Left lung (tissue), 4 donors: ENCODE measurements at regions not wholly inside any gene's neighbourhood (a gene's known extent, or its start where the extent isn't known, plus 50 kb on each side); places are given as distances from the start of the nearest gene placed in this dataset.
A peak's percentile ranks its signal among the peaks of the same experiment; 100 is the strongest.
"Not testable (repeated sequence)": the region's sequence is repeated elsewhere in the genome, so short reads cannot be mapped to it uniquely, and the experiment has no call there.

Experiments used
- ATAC-seq: fragments of 200-7000 bp; cut with Tn5 transposase; one replicate; pipeline ENCODE4 v1.9.1; 2020; ENCODE audit warnings: moderate library complexity
- DNase-seq, 4 donors: peaks; one replicate each; pipeline ENCODE4 v3.0.0-alpha.2; 2013 to 2020
- H3K27ac ChIP-seq, 2 donors: fragments of 200-600 bp; sonication (generic) in 1 of 2; one replicate each; pipeline versions ENCODE4 v1.5.0 to v1.8.0; 2020 to 2021
- H3K27me3 ChIP-seq, 2 donors: fragments of 200-600 bp; sonication (generic) in 1 of 2; one replicate each; pipeline versions ENCODE4 v1.5.0 to v1.8.0; 2020 to 2021
- H3K36me3 ChIP-seq, 2 donors: fragments of 200-600 bp; sonication (generic) in 1 of 2; one replicate each; pipeline versions ENCODE4 v1.5.0 to v1.8.0; 2020 to 2021
- H3K4me1 ChIP-seq, 2 donors: fragments of 200-600 bp; one replicate each; pipeline ENCODE4 v1.8.0; 2021
- H3K4me3 ChIP-seq, 2 donors: fragments of 200-600 bp; sonication (generic) in 1 of 2; one replicate each; pipeline versions ENCODE4 v1.5.0 to v1.8.0; 2020 to 2021; ENCODE audit warnings: mild to moderate bottlenecking in 1 of 2
- H3K9me3 ChIP-seq, 2 donors: fragments of 200-600 bp; sonication (generic) in 1 of 2; one replicate each; pipeline versions ENCODE4 v1.5.0 to v1.8.0; 2020 to 2021
- CTCF ChIP-seq, 2 donors: fragments of 200-600 bp; sonication (generic) in 1 of 2; IDR thresholded peaks; one replicate each; pipeline versions ENCODE4 v1.5.0 to v1.8.0; 2021; ENCODE audit warnings: antibody characterized with exemption in 2 of 2
- intact Hi-C, 2 donors: fragments of 100-400 bp; cut with DNase I; formaldehyde crosslinking; loops; one replicate each; pipeline versions ENCODE4 v1.11.2 to v1.14.2; 2022
- donor health status: DM: no; HTN: yes; CAD: no.
- donor health status: DM: no; HTN: no; CAD: no.

GRCh38 chr1:98113811-98114210 lies 193.0 kb upstream of the DPYD start:
- Histone ChIP-seq H3K4me1 (no peaks in the 10 kb centered on the region), H3K27me3 (no peaks in the 10 kb centered on the region), H3K27ac (no peak overlapping the region), H3K4me3 (no peak overlapping the region), H3K9me3 (no peaks in the 10 kb centered on the region), H3K36me3 (no peaks in the 10 kb centered on the region)
- no peak for TF ChIP-seq CTCF (IDR thresholded peaks at IDR 0.05)
- ATAC-seq (no peak), DNase-seq (no peak)
- intact Hi-C loops = no loop called here

GRCh38 chr1:98112626-98113025 lies 191.8 kb upstream of the DPYD start:
- Histone ChIP-seq H3K36me3 (no peaks in the 10 kb centered on the region), H3K27me3 (no peaks in the 10 kb centered on the region), H3K9me3 (peaks cover 0 to 8% of the 10 kb centered on the region in 2 donors), H3K4me1 (no peaks in the 10 kb centered on the region), H3K27ac (no peak overlapping the region), H3K4me3 (no peak overlapping the region)
- DNase-seq = no peak
- intact Hi-C loops = no loop called here
- TF ChIP-seq CTCF (IDR thresholded peaks at IDR 0.05) = no peak
- ATAC-seq = no peak

GRCh38 chr1:98110674-98111073 lies 189.8 kb upstream of the DPYD start:
- no peaks in the 10 kb centered on the region for H3K27me3 ChIP-seq
- no peak for TF ChIP-seq CTCF (IDR thresholded peaks at IDR 0.05)
- H3K4me3 ChIP-seq = no peak overlapping the region
- no peak overlapping the region for H3K27ac ChIP-seq
- DNase-seq (no peak), ATAC-seq (no peak)
- intact Hi-C loops = no loop called here
- H3K36me3 ChIP-seq = no peaks in the 10 kb centered on the region
- H3K9me3 ChIP-seq = peaks cover 0 to 23% of the 10 kb centered on the region in 2 donors
- no peaks in the 10 kb centered on the region for H3K4me1 ChIP-seq

GRCh38 chr1:98108378-98108777 lies 187.5 kb upstream of the DPYD start:
- H3K27me3 ChIP-seq, ATAC-seq, H3K4me1 ChIP-seq, intact Hi-C loops, DNase-seq, H3K36me3 ChIP-seq, H3K4me3 ChIP-seq, H3K27ac ChIP-seq: not testable (repeated sequence)
- H3K9me3 ChIP-seq = peaks cover 0 to 23% of the 10 kb centered on the region in 2 donors

- DNase-seq (no peak), ATAC-seq (no peak)
- Histone ChIP-seq H3K36me3 (no peaks in the 10 kb centered on the region), H3K4me1 (no peaks in the 10 kb centered on the region), H3K4me3 (no peak overlapping the region), H3K27ac (no peak overlapping the region), H3K9me3 (peaks cover 0 to 23% of the 10 kb centered on the region in 2 donors), H3K27me3 (no peaks in the 10 kb centered on the region)
- TF ChIP-seq CTCF (IDR thresholded peaks at IDR 0.05) = no peak
- intact Hi-C loops = no loop called here
Measured at GRCh38 chr1:98107256-98107655, 186.4 kb upstream of the DPYD start.

GRCh38 chr1:98104289-98104688 lies 183.5 kb upstream of the DPYD start:
- ATAC-seq = no peak
- Histone ChIP-seq H3K9me3 (peaks cover 0 to 23% of the 10 kb centered on the region in 2 donors), H3K4me3 (no peak overlapping the region), H3K27me3 (no peaks in the 10 kb centered on the region), H3K36me3 (no peaks in the 10 kb centered on the region), H3K4me1 (no peaks in the 10 kb centered on the region), H3K27ac (no peak overlapping the region)
- DNase-seq = peak in 2 of 4 donors; percentile 39 to 45
- intact Hi-C loops = no loop called here
- TF ChIP-seq CTCF (IDR thresholded peaks at IDR 0.05) = no peak
